Prostate gland (tissue), 2 donors: ENCODE measurements at regions not wholly inside any gene's neighbourhood (a gene's known extent, or its start where the extent isn't known, plus 50 kb on each side); places are given as distances from the start of the nearest gene placed in this dataset.

Experiments used
- DNase-seq: peaks from one replicate; pipeline ENCODE4 v3.0.0-alpha.2; 2019; ENCODE audit warnings: low spot score
- H3K27ac ChIP-seq, 2 donors: fragments of 200-600 bp; sonication (generic); 2 replicates each; pipeline ENCODE4 v1.5.1; 2017 to 2019
- H3K27me3 ChIP-seq: fragments of 200-600 bp; sonication (generic); replicated peaks from 2 replicates; pipeline ENCODE4 v1.5.1; 2019; ENCODE audit not compliant: insufficient read depth
- H3K36me3 ChIP-seq, 2 donors: fragments of 200-600 bp; sonication (generic); 1 replicate in 1 of 2; 2 replicates in 1 of 2; pipeline versions ENCODE4 v1.5.1 to v1.8.1; 2017 to 2019
- H3K4me1 ChIP-seq: fragments of 200-600 bp; sonication (generic); replicated peaks from 2 replicates; pipeline ENCODE4 v1.5.1; 2019
- H3K4me3 ChIP-seq, 2 donors: fragments of 200-600 bp; sonication (generic); 2 replicates each; pipeline ENCODE4 v1.5.1; 2017 to 2019
- H3K9me3 ChIP-seq: fragments of 200-600 bp; sonication (generic); 2 replicates; pipeline ENCODE4 v1.5.1; 2017
- POLR2A ChIP-seq: fragments of 450-650 bp; IDR thresholded peaks from one replicate; pipeline ENCODE4 v1.6.1; 2016; ENCODE audit warnings: antibody characterized with exemption, mild to moderate bottlenecking
- POLR2AphosphoS5 ChIP-seq: sonication (generic); formaldehyde crosslinking; IDR thresholded peaks from one replicate; pipeline ENCODE4 v1.6.1; 2017; ENCODE audit warnings: antibody characterized with exemption
- WGBS: methylation state at CpG from one replicate; pipeline ENCODE4 v1.1.5; 2018; 5-methylcytosine and 5-hydroxymethylcytosine counted together
- intact Hi-C: fragments of 100-400 bp; cut with DNase I; formaldehyde crosslinking; loops from one replicate; pipeline ENCODE4 v1.14.2; 2022
- TF ChIP-seq, protein P1 (sequence below), 4 experiments: fragments of 200-600 bp in 2 of 4; fragments of 450-650 bp in 2 of 4; sonication (generic) in 2 of 4; IDR thresholded peaks; 1 replicate in 3 of 4; 2 replicates in 1 of 4; pipeline ENCODE4 v1.5.1; 2016 to 2019; ENCODE audit warnings: antibody characterized with exemption in 4 of 4, mild to moderate bottlenecking in 2 of 4, moderate library complexity in 2 of 4

- Histone ChIP-seq H3K27ac (no peak overlapping the region), H3K4me1 (no peaks in the 10 kb centered on the region), H3K4me3 (no peak overlapping the region), H3K27me3 (no peaks in the 10 kb centered on the region), H3K36me3 (no peaks in the 10 kb centered on the region), H3K9me3 (no peaks in the 10 kb centered on the region)
- 72% methylated on average over 3 of the region's 3 CpGs for WGBS
- intact Hi-C loops, result no loop called here
- DNase-seq, result no peak
- TF ChIP-seq POLR2A (no peak), POLR2AphosphoS5 (no peak)
- TF ChIP-seq, protein P1, sequence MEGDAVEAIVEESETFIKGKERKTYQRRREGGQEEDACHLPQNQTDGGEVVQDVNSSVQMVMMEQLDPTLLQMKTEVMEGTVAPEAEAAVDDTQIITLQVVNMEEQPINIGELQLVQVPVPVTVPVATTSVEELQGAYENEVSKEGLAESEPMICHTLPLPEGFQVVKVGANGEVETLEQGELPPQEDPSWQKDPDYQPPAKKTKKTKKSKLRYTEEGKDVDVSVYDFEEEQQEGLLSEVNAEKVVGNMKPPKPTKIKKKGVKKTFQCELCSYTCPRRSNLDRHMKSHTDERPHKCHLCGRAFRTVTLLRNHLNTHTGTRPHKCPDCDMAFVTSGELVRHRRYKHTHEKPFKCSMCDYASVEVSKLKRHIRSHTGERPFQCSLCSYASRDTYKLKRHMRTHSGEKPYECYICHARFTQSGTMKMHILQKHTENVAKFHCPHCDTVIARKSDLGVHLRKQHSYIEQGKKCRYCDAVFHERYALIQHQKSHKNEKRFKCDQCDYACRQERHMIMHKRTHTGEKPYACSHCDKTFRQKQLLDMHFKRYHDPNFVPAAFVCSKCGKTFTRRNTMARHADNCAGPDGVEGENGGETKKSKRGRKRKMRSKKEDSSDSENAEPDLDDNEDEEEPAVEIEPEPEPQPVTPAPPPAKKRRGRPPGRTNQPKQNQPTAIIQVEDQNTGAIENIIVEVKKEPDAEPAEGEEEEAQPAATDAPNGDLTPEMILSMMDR (IDR thresholded peaks at IDR 0.05), result no peak
Measured at GRCh38 chr13:103302676-103303075, 236.5 kb upstream of the SLC10A2 start.

DNA sequence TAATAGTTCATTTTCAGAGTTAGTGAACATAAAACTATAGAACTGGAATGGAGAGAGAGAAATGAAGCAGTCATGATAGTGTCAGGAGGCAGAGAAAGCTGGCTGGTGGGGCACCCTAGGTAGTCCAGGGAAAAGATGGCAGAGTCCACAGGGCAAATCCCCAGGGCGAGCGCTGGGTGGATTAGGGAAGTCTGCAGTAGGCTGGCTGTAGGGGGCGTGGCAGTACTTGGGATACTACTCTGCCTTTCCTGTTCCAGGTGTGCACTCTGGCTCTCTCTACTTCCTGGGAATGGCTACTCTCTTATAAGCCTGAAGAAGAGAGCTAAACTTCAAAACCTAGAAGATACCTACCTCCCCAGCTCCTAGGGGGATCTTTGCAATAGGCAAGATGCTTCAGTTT is 232.9 kb upstream of the SLC10A2 start:
- H3K27me3 ChIP-seq, result no peaks in the 10 kb centered on the region
- intact Hi-C loops, result no loop called here
- WGBS, result 90% methylated on average over 3 of the region's 3 CpGs
- no peaks in the 10 kb centered on the region for H3K36me3 ChIP-seq
- H3K4me1 ChIP-seq, result no peaks in the 10 kb centered on the region
- no peaks in the 10 kb centered on the region for H3K9me3 ChIP-seq
- no peak for TF ChIP-seq POLR2A
- TF ChIP-seq, protein P1 (IDR thresholded peaks at IDR 0.05), result no peak
- TF ChIP-seq POLR2AphosphoS5, result no peak
- DNase-seq, result no peak
- no peak overlapping the region for H3K27ac ChIP-seq
- no peak overlapping the region for H3K4me3 ChIP-seq

GRCh38 chr13:103297083-103297482 is 230.9 kb upstream of the SLC10A2 start:
- 95% methylated on average over 2 of the region's 2 CpGs for WGBS
- TF ChIP-seq, protein P1 (IDR thresholded peaks at IDR 0.05), result no peak
- no peak for TF ChIP-seq POLR2A
- no peak for TF ChIP-seq POLR2AphosphoS5

DNA sequence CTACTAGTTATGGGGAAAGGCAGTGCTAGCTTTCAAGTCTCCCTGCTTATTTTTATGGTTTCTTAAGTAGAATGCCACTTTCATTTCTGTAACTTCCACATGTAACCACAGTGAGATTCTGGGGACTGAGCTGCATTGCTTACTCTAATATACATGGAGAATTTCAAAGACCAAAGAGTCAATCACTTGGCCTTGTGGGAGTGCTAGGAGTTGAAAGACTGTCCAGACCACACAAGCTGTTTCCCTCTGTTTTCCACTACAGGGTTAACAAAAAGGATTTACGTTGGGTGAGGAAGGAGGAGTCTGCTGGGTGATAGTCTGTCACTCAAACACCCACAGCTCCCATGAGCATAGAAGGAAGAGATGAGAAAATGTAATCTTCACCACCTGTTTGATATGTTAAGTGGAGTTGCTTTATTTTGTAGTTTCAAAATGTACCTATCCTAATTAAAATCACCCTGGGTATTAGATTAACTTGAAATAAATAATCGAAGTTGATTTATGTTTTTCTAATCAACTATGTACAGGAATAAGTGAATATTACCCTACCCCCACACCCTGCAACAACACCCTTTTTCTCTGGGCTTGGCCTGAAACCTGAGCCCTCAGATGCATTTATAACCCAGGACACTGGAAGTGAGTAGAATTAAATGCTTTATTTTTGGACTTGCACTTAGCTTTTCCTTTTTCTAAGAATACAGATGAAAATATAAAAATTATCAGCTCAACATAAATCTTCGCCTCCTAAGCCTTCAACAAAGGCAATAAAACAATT is 225.8 kb upstream of the SLC10A2 start:
- Histone ChIP-seq H3K4me1 (no peaks in the 10 kb centered on the region), H3K36me3 (no peaks in the 10 kb centered on the region), H3K27me3 (no peaks in the 10 kb centered on the region), H3K4me3 (no peak overlapping the region), H3K9me3 (no peaks in the 10 kb centered on the region), H3K27ac (no peak overlapping the region)
- TF ChIP-seq POLR2AphosphoS5 (no peak), POLR2A (no peak)
- TF ChIP-seq, protein P1 (IDR thresholded peaks at IDR 0.05), result no peak
- no peak for DNase-seq
- WGBS, result 62% methylated on average over 3 of the region's 3 CpGs
- intact Hi-C loops, result no loop called here

More at GRCh38 chr13:103297083-103297482, 230.9 kb upstream of the SLC10A2 start:
- Histone ChIP-seq H3K4me3 (no peak overlapping the region), H3K4me1 (no peaks in the 10 kb centered on the region), H3K9me3 (no peaks in the 10 kb centered on the region), H3K27ac (no peak overlapping the region), H3K36me3 (no peaks in the 10 kb centered on the region), H3K27me3 (no peaks in the 10 kb centered on the region)
- intact Hi-C loops, result no loop called here
- no peak for DNase-seq

- WGBS, result 88% methylated on average over 3 of the region's 3 CpGs
- H3K36me3 ChIP-seq, result no peaks in the 10 kb centered on the region
- intact Hi-C loops, result no loop called here
- H3K4me1 ChIP-seq, result no peaks in the 10 kb centered on the region
- TF ChIP-seq POLR2A, result no peak
- TF ChIP-seq, protein P1 (IDR thresholded peaks at IDR 0.05), result no peak
- TF ChIP-seq POLR2AphosphoS5, result no peak
- H3K9me3 ChIP-seq, result no peaks in the 10 kb centered on the region
- no peak overlapping the region for H3K27ac ChIP-seq
- H3K27me3 ChIP-seq, result no peaks in the 10 kb centered on the region
- no peak overlapping the region for H3K4me3 ChIP-seq
- no peak for DNase-seq
Measured at GRCh38 chr13:103291226-103291625, 225.0 kb upstream of the SLC10A2 start.
